ENCODE measurements at regions not wholly inside any gene's neighbourhood (a gene's known extent, or its start where the extent isn't known, plus 50 kb on each side); places are given as distances from the start of the nearest gene placed in this dataset.
A peak's percentile ranks its signal among the peaks of the same experiment; 100 is the strongest.

DNA sequence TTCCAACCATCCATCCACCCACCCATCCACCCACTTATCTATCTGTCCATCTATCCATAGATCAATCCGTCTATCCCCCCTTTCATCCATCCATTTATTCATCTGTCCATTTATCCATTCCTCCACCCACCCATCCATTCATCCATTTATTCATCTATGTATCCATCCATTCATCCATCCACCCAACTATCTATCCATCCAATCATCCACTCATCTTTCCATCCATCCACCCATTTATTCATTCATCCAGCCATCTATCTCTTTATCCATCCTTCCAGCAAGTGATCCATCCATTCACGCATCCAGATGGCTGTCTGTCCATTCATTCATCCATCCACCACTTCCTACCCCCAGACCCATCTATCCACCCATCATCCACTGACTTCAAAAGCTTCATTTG is 84.0 kb upstream of the CD99 start:
- no peak for TF ChIP-seq CTCF (IDR thresholded peaks at IDR 0.05; ENCODE audit: insufficient read depth, low read length, severe bottlenecking)

GRCh38 chrX:2600564-2600963 is 90.5 kb upstream of the CD99 start:
- DNase-seq (ENCODE audit: low read depth), result no peak
- no peak for FAIRE-seq

More for the DNA sequence above, 84.0 kb upstream of the CD99 start:
- no peak for DNase-seq (ENCODE audit: low read depth)
- H3K4me3 ChIP-seq (ENCODE audit: low read depth, low read length), result no peak overlapping the region
- peaks cover 2% of the 10 kb centered on the region for H3K36me3 ChIP-seq (ENCODE audit: control insufficient read depth, insufficient read depth, low read length)
- FAIRE-seq, result no peak
- no peaks in the 10 kb centered on the region for H3K27me3 ChIP-seq (ENCODE audit: control insufficient read depth, insufficient read depth, low read length)

GRCh38 chrX:2596555-2597255 is 94.4 kb upstream of the CD99 start:
- DNase-seq (ENCODE audit: low read depth) (peak; percentile 54), FAIRE-seq (no peak)
- H3K36me3 ChIP-seq (ENCODE audit: control insufficient read depth, insufficient read depth, low read length), result no peaks in the 10 kb centered on the region
- H3K27me3 ChIP-seq (ENCODE audit: control insufficient read depth, insufficient read depth, low read length), result no peaks in the 10 kb centered on the region
- TF ChIP-seq CTCF (IDR thresholded peaks at IDR 0.05; ENCODE audit: insufficient read depth, low read length, severe bottlenecking), result no peak
- H3K4me3 ChIP-seq (ENCODE audit: low read depth, low read length), result no peak overlapping the region

More at GRCh38 chrX:2600564-2600963, 90.5 kb upstream of the CD99 start:
- peaks cover 2% of the 10 kb centered on the region for H3K36me3 ChIP-seq (ENCODE audit: control insufficient read depth, insufficient read depth, low read length)
- no peak for TF ChIP-seq CTCF (IDR thresholded peaks at IDR 0.05; ENCODE audit: insufficient read depth, low read length, severe bottlenecking)
- H3K27me3 ChIP-seq (ENCODE audit: control insufficient read depth, insufficient read depth, low read length), result no peaks in the 10 kb centered on the region
- no peak overlapping the region for H3K4me3 ChIP-seq (ENCODE audit: low read depth, low read length)

- Histone ChIP-seq H3K27me3 (ENCODE audit: control insufficient read depth, insufficient read depth, low read length) (no peaks in the 10 kb centered on the region), H3K4me3 (ENCODE audit: low read depth, low read length) (no peak overlapping the region), H3K36me3 (ENCODE audit: control insufficient read depth, insufficient read depth, low read length) (no peaks in the 10 kb centered on the region)
- no peak for TF ChIP-seq CTCF (IDR thresholded peaks at IDR 0.05; ENCODE audit: insufficient read depth, low read length, severe bottlenecking)
- FAIRE-seq (no peak), DNase-seq (ENCODE audit: low read depth) (no peak)
These were observed 95.0 kb upstream of the CD99 start for GRCh38 chrX:2596045-2596444.

DNA sequence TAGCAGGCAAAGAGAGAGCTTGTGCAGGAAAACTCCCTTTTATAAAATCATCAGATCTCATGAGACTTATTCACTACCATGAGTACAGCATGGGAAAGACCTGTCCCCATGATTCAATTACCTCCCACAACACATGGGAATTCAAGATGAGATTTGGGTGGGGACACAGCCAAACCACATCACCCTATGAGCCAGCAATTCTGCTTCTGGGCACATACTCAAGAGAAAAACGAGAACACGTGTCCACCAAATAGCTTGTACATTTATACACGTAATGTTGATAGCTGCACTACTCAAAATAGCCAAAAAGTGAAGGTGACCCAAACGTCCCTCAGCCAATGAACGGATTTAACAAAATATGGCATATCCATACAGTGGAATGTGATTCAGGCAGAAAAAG is 94.5 kb upstream of the DHRSX start:
- TF ChIP-seq CTCF (IDR thresholded peaks at IDR 0.05; ENCODE audit: insufficient read depth, low read length, severe bottlenecking), result no peak
- no peak for FAIRE-seq
- H3K4me3 ChIP-seq (ENCODE audit: low read depth, low read length), result no peak overlapping the region
- peak; percentile 50 for DNase-seq (ENCODE audit: low read depth)
- no peaks in the 10 kb centered on the region for H3K27me3 ChIP-seq (ENCODE audit: control insufficient read depth, insufficient read depth, low read length)
- no peaks in the 10 kb centered on the region for H3K36me3 ChIP-seq (ENCODE audit: control insufficient read depth, insufficient read depth, low read length)

DNA sequence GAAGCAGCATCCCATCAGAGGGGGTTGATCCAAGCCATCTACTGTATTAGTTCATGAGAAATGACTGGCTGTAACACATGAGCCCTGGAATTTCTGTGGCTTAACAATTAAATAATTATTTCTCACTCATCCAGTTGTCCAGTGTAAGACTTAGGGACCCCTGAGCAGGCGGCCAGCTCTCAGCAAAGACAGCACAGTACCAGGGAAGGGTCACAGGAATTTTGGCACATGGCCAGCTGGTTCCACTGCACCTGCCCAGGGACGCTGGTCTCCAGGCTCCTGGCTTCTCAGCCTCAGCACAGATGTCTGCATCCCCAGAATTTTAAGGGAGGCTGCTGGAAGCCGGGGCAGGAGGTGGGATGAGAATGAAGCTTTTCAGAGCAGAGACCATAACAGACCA is 93.7 kb upstream of the DHRSX start:
- no peak for TF ChIP-seq CTCF (IDR thresholded peaks at IDR 0.05; ENCODE audit: insufficient read depth, low read length, severe bottlenecking)
- no peak for FAIRE-seq
- DNase-seq (ENCODE audit: low read depth), result no peak
- Histone ChIP-seq H3K4me3 (ENCODE audit: low read depth, low read length) (no peak overlapping the region), H3K36me3 (ENCODE audit: control insufficient read depth, insufficient read depth, low read length) (no peaks in the 10 kb centered on the region), H3K27me3 (ENCODE audit: control insufficient read depth, insufficient read depth, low read length) (no peaks in the 10 kb centered on the region)

Measured in bronchial epithelial cell (primary cell).